ENCODE measurements at regions not wholly inside any gene's neighbourhood (a gene's known extent, or its start where the extent isn't known, plus 50 kb on each side); places are given as distances from the start of the nearest gene placed in this dataset.

- Histone ChIP-seq H3K9me3 (no peaks in the 10 kb centered on the region), H3K27ac (no peak overlapping the region), H3K4me1 (no peaks in the 10 kb centered on the region), H3K27me3 (no peaks in the 10 kb centered on the region), H3K4me3 (no peak overlapping the region), H3K36me3 (no peaks in the 10 kb centered on the region)
- no peak for TF ChIP-seq POLR2A (IDR thresholded peaks at IDR 0.05)
- TF ChIP-seq, protein P1, sequence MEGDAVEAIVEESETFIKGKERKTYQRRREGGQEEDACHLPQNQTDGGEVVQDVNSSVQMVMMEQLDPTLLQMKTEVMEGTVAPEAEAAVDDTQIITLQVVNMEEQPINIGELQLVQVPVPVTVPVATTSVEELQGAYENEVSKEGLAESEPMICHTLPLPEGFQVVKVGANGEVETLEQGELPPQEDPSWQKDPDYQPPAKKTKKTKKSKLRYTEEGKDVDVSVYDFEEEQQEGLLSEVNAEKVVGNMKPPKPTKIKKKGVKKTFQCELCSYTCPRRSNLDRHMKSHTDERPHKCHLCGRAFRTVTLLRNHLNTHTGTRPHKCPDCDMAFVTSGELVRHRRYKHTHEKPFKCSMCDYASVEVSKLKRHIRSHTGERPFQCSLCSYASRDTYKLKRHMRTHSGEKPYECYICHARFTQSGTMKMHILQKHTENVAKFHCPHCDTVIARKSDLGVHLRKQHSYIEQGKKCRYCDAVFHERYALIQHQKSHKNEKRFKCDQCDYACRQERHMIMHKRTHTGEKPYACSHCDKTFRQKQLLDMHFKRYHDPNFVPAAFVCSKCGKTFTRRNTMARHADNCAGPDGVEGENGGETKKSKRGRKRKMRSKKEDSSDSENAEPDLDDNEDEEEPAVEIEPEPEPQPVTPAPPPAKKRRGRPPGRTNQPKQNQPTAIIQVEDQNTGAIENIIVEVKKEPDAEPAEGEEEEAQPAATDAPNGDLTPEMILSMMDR (IDR thresholded peaks at IDR 0.05) = no peak
- no peak for DNase-seq
Observed at GRCh38 chrX:10939424-10939823, 171.7 kb upstream of the HCCS start.

DNA sequence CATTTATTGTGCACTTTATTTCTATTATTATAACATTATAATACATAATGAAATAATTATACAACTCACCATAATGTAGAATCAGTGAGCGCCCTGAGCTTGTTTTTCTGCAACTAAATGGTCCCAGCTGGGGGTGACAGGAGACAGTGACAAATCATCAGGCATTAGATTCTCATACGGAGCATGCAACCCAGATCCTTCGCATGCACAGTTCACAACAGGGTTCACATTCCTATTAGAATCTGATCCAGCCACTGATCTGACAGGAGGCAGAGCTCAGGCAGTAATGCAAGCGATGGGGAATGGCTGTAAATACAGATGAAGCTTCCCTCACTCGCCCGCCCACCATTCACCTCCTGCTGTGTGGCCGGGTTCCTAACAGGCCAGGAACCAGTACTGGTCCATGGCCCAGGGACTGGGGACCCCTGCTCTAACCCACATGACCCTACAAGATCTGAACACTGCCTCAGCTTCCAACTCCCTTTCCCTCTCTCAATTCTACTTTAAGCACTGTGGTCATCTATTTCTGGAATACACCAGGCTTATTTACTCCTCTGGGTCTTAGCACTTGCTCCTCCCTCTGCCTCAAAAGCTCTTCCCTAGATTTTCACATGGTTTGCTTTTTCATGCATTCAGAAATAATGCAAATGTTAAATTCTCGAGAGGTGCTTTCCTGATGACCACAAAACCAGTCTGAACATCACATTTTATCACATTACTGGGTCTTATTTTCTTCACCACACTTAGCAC, 166.8 kb upstream of the HCCS start:
- no peak for TF ChIP-seq POLR2A (IDR thresholded peaks at IDR 0.05)
- TF ChIP-seq, protein P1 (IDR thresholded peaks at IDR 0.05) = no peak

DNA sequence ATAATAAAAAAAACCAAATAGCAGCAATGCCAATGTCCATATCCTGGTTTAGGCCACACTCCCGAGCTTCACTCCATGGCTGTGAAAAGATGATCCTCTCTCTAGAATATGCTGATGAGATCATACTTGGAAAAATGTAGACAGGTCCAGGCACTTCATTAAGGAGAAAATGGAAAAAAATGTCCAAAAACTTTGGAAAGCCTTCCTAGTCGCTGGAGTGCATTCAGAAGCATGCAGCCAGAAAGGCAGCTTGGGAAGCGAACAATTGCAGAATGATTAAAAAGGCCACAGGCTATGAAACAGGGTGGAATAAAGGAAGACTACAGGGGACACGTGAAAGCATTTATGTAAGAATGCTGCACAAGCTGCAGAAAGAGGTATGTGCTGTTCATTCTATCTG, 165.6 kb upstream of the HCCS start:
- TF ChIP-seq POLR2A (IDR thresholded peaks at IDR 0.05) = no peak
- TF ChIP-seq, protein P1 (IDR thresholded peaks at IDR 0.05) = no peak
- Histone ChIP-seq H3K27ac (no peak overlapping the region), H3K9me3 (no peaks in the 10 kb centered on the region), H3K4me1 (no peaks in the 10 kb centered on the region), H3K27me3 (no peaks in the 10 kb centered on the region), H3K4me3 (no peak overlapping the region), H3K36me3 (no peaks in the 10 kb centered on the region)
- DNase-seq = no peak

More for the DNA sequence above, 166.8 kb upstream of the HCCS start:
- no peak for DNase-seq
- no peaks in the 10 kb centered on the region for H3K9me3 ChIP-seq
- H3K36me3 ChIP-seq = no peaks in the 10 kb centered on the region
- no peaks in the 10 kb centered on the region for H3K27me3 ChIP-seq
- H3K4me1 ChIP-seq = no peaks in the 10 kb centered on the region
- no peak overlapping the region for H3K4me3 ChIP-seq
- no peak overlapping the region for H3K27ac ChIP-seq

- TF ChIP-seq, protein P1 (IDR thresholded peaks at IDR 0.05) = no peak
- no peak for TF ChIP-seq POLR2A (IDR thresholded peaks at IDR 0.05)
- no peak for DNase-seq
- H3K4me3 ChIP-seq = no peak overlapping the region
- H3K27me3 ChIP-seq = no peaks in the 10 kb centered on the region
- H3K9me3 ChIP-seq = no peaks in the 10 kb centered on the region
- H3K4me1 ChIP-seq = no peaks in the 10 kb centered on the region
- no peaks in the 10 kb centered on the region for H3K36me3 ChIP-seq
- no peak overlapping the region for H3K27ac ChIP-seq
Observed at GRCh38 chrX:10949541-10949940, 161.6 kb upstream of the HCCS start.

- H3K4me3 ChIP-seq = no peak overlapping the region
- TF ChIP-seq, protein P1 (IDR thresholded peaks at IDR 0.05) = no peak
- TF ChIP-seq POLR2A (IDR thresholded peaks at IDR 0.05) = no peak
Observed at GRCh38 chrX:10952619-10953018, 158.5 kb upstream of the HCCS start.

More at GRCh38 chrX:10952619-10953018, 158.5 kb upstream of the HCCS start:
- no peaks in the 10 kb centered on the region for H3K36me3 ChIP-seq
- no peaks in the 10 kb centered on the region for H3K27me3 ChIP-seq
- H3K9me3 ChIP-seq = no peaks in the 10 kb centered on the region
- DNase-seq = no peak
- no peaks in the 10 kb centered on the region for H3K4me1 ChIP-seq
- no peak overlapping the region for H3K27ac ChIP-seq
